Neuronal stem cell (in vitro differentiated cells): ENCODE measurements at regions not wholly inside any gene's neighbourhood (a gene's known extent, or its start where the extent isn't known, plus 50 kb on each side); places are given as distances from the start of the nearest gene placed in this dataset.

Experiments used
- DNase-seq: peaks from one replicate; pipeline ENCODE4 v3.0.0-alpha.2; 2013; ENCODE audit warnings: low spot score
- H2AFZ ChIP-seq: one replicate; pipeline ENCODE4 v1.6.1; 2013; ENCODE audit warnings: mild to moderate bottlenecking, low read length, inconsistent platforms
- H2AK5ac ChIP-seq: 2 replicates; pipeline ENCODE4 v1.6.1; 2013; ENCODE audit warnings: low read depth, mild to moderate bottlenecking, inconsistent platforms, low read length, moderate library complexity, mixed read lengths
- H2BK120ac ChIP-seq: 2 replicates; pipeline ENCODE4 v1.6.1; 2013; ENCODE audit warnings: low read depth, mild to moderate bottlenecking, inconsistent platforms, low read length, moderate library complexity, mixed read lengths
- H2BK12ac ChIP-seq: one replicate; pipeline ENCODE4 v1.6.1; 2013; ENCODE audit warnings: low read length, inconsistent platforms
- H2BK15ac ChIP-seq: 2 replicates; pipeline ENCODE4 v1.6.1; 2013; ENCODE audit warnings: mild to moderate bottlenecking, low read length, inconsistent platforms, mixed read lengths
- H2BK5ac ChIP-seq: one replicate; pipeline ENCODE4 v1.6.1; 2013; ENCODE audit warnings: inconsistent platforms, mild to moderate bottlenecking, low read length, moderate library complexity
- H3K14ac ChIP-seq: one replicate; pipeline ENCODE4 v1.6.1; 2013; ENCODE audit warnings: low read length, inconsistent platforms
- H3K18ac ChIP-seq: 2 replicates; pipeline ENCODE4 v1.6.1; 2013; ENCODE audit warnings: low read length, inconsistent platforms
- H3K23ac ChIP-seq: 2 replicates; pipeline ENCODE4 v1.6.1; 2013; ENCODE audit warnings: low read depth, mild to moderate bottlenecking, mixed read lengths, low read length, inconsistent platforms; ENCODE audit not compliant: poor library complexity
- H3K27ac ChIP-seq: replicated peaks from 3 replicates; pipeline ENCODE4 v1.5.1; 2013; ENCODE audit warnings: low read length, inconsistent platforms
- H3K27me3 ChIP-seq, 3 experiments: 2 replicates each; pipeline ENCODE4 v1.6.1; 2013; ENCODE audit warnings: low read length in 3 of 3, mild to moderate bottlenecking in 2 of 3, inconsistent platforms in 1 of 3, low read depth in 1 of 3, mixed read lengths in 1 of 3, moderate library complexity in 1 of 3; ENCODE audit not compliant: control insufficient read depth in 3 of 3, insufficient read depth in 3 of 3
- H3K36me3 ChIP-seq, 2 donors: replicated peaks in 1 of 2; 2 replicates each; pipeline ENCODE4 v1.6.1; 2013; ENCODE audit warnings: low read length in 2 of 2; ENCODE audit not compliant: control insufficient read depth in 2 of 2, insufficient read depth in 2 of 2
- H3K4ac ChIP-seq: 2 replicates; pipeline ENCODE4 v1.6.1; 2013; ENCODE audit warnings: inconsistent platforms, mild to moderate bottlenecking, low read length, moderate library complexity
- H3K4me1 ChIP-seq, 2 donors: 1 replicate in 1 of 2; 2 replicates in 1 of 2; pipeline ENCODE4 v1.6.1; 2013; ENCODE audit warnings: low read length in 2 of 2, low read depth in 1 of 2; ENCODE audit not compliant: control insufficient read depth in 2 of 2, insufficient read depth in 1 of 2
- H3K4me2 ChIP-seq: one replicate; pipeline ENCODE4 v1.6.1; 2013; ENCODE audit warnings: mild to moderate bottlenecking, low read length, inconsistent platforms; ENCODE audit not compliant: insufficient read depth, poor library complexity, severe bottlenecking
- H3K4me3 ChIP-seq, 2 donors: 2 replicates each; pipeline ENCODE4 v1.5.1; 2013; ENCODE audit warnings: low read length in 2 of 2, mild to moderate bottlenecking in 2 of 2, inconsistent platforms in 1 of 2, moderate library complexity in 1 of 2
- H3K79me1 ChIP-seq: one replicate; pipeline ENCODE4 v1.6.1; 2013; ENCODE audit warnings: low read depth, mild to moderate bottlenecking, inconsistent platforms, low read length, moderate library complexity
- H3K9ac ChIP-seq: one replicate; pipeline ENCODE4 v1.6.1; 2013; ENCODE audit warnings: mild to moderate bottlenecking, low read depth, low read length, inconsistent platforms; ENCODE audit not compliant: poor library complexity
- H3K9me3 ChIP-seq, 2 donors: replicated peaks in 1 of 2; 2 replicates each; pipeline versions ENCODE3 to v1.6.1; 2013; ENCODE audit warnings: low read length in 2 of 2, mild to moderate bottlenecking in 2 of 2, inconsistent platforms in 1 of 2, low read depth in 1 of 2, mixed read lengths in 1 of 2, moderate library complexity in 1 of 2; ENCODE audit not compliant: control insufficient read depth in 2 of 2, insufficient read depth in 1 of 2
- H4K8ac ChIP-seq: one replicate; pipeline ENCODE4 v1.6.1; 2013; ENCODE audit warnings: low read depth, mild to moderate bottlenecking, inconsistent platforms, low read length, moderate library complexity
- H4K91ac ChIP-seq: one replicate; pipeline ENCODE4 v1.6.1; 2013; ENCODE audit warnings: low read length, low read depth, mild to moderate bottlenecking, inconsistent platforms; ENCODE audit not compliant: poor library complexity
- WGBS, 2 donors: extraction: QIAGEN DNeasy Blood & Tissue Kit; methylation state at CpG; one replicate each; pipeline ENCODE4 v1.1.7; 2013; ENCODE audit warnings: missing lambda C conversion rate in 2 of 2, mixed read lengths in 1 of 2; ENCODE audit not compliant: insufficient read length in 2 of 2, insufficient replicate concordance in 1 of 2; ENCODE audit errors: extremely low coverage in 2 of 2; 5-methylcytosine and 5-hydroxymethylcytosine counted together

DNA sequence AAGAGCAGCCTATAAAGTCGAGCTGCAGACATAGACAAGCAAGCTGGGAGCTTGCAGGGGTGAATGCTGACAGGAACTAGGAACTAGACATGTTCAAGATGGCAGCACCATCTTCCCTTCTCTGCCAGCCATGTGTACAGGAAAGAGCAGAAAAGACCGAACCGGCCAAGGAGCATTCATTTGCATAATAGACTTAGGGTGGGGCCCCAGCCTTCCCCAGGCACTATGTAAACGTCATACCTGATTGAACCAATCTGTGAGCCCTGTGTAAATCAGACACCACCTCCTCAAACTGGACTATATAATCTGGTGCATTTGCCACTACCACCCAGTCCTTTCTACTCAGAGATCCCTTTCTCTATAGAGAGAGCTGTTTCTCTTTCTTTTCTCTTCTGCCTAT is 106.9 kb upstream of the FAM3C start:
- Histone ChIP-seq H3K4ac (no peak overlapping the region), H3K9me3 (peaks cover 6 to 31% of the 10 kb centered on the region in 2 donors), H2AK5ac (no peak overlapping the region), H2BK15ac (no peak overlapping the region), H2BK5ac (no peak overlapping the region), H3K27me3 (no peaks in the 10 kb centered on the region), H3K27ac (no peak overlapping the region), H4K91ac (no peak overlapping the region), H2AFZ (no peak overlapping the region), H3K4me2 (no peak overlapping the region), H3K14ac (no peak overlapping the region), H2BK120ac (no peak overlapping the region), H3K4me1 (no peaks in the 10 kb centered on the region), H3K23ac (no peak overlapping the region), H3K9ac (no peak overlapping the region), H3K79me1 (no peaks in the 10 kb centered on the region), H2BK12ac (no peak overlapping the region), H4K8ac (no peak overlapping the region), H3K36me3 (no peaks in the 10 kb centered on the region), H3K18ac (no peak overlapping the region), H3K4me3 (no peak overlapping the region)
- DNase-seq: no peak
- no CpG with 5 or more reads among the region's 4 CpGs for WGBS, 2 donors

DNA sequence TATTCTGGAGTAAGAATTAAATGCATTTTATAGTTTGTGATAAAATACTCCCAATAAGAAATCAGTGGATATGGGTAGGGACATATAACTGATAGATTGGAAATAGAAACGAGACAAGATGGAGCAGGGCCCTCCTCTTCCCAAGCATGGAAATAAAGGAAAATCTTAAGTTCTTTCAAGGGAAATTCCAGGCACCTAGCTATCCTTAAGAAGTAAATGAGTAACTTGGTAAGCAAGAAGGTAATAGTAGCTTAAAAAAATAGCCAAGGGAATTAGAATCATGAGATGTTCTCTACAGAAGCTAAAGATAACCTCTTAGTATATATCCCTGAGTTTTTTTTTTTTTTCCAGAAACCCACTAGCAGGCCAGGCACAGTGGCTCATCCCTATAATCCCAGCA is 105.5 kb upstream of the FAM3C start:
- Histone ChIP-seq H3K27ac (no peak overlapping the region), H2BK15ac (no peak overlapping the region)
- WGBS, 2 donors: no CpG with 5 or more reads among the region's 1 CpG

DNA sequence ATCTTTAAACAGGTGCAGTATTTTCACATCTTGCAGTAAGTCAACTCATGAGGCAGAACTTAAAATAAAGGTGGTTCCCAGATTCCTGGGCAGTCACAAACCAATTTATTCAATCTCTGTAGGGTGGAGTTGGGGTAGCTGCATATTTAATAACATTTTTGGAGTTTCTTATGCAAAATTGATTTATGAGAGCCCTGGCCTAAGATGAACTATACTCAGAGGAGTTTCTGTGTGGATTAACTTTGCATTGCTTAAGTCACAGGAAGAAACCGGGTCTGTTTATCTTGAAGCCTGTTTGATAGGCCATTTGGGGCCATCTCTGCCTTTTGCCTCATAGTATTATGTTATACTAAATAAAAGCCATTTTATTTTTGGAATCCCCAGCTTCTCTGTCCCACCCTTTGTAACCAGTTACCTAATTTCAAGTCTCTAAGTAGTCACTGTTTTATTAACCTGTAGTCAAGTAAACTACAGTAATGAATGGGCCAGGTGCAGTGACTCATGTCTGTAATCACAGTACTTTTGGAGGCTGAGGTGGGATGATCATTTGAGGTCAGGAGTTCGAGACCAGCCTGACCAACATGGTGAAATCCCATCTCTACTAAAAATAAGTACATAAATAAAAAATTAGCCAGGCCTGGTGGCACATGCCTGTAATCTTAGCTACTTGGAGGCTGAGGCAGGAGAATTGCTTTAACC is 104.4 kb upstream of the FAM3C start:
- H3K27me3 ChIP-seq: no peaks in the 10 kb centered on the region
- no peak overlapping the region for H4K8ac ChIP-seq
- no CpG with 5 or more reads among the region's 2 CpGs for WGBS, 2 donors
- H3K4me2 ChIP-seq: no peak overlapping the region
- no peak overlapping the region for H3K4me3 ChIP-seq
- H2AK5ac ChIP-seq: no peak overlapping the region
- H3K14ac ChIP-seq: no peak overlapping the region
- no peak overlapping the region for H3K4ac ChIP-seq
- H3K18ac ChIP-seq: no peak overlapping the region
- H3K4me1 ChIP-seq: no peaks in the 10 kb centered on the region
- peaks cover 4 to 13% of the 10 kb centered on the region in 2 donors for H3K9me3 ChIP-seq
- H3K36me3 ChIP-seq: no peaks in the 10 kb centered on the region
- H4K91ac ChIP-seq: no peak overlapping the region
- H2BK15ac ChIP-seq: no peak overlapping the region
- H3K27ac ChIP-seq: no peak overlapping the region
- H3K23ac ChIP-seq: no peak overlapping the region
- no peak overlapping the region for H2BK5ac ChIP-seq
- no peaks in the 10 kb centered on the region for H3K79me1 ChIP-seq
- no peak for DNase-seq
- H3K9ac ChIP-seq: no peak overlapping the region
- H2AFZ ChIP-seq: no peak overlapping the region
- H2BK12ac ChIP-seq: no peak overlapping the region
- H2BK120ac ChIP-seq: no peak overlapping the region

More for the DNA sequence above, 105.5 kb upstream of the FAM3C start:
- Histone ChIP-seq H3K79me1 (no peaks in the 10 kb centered on the region), H3K36me3 (no peaks in the 10 kb centered on the region), H2BK120ac (no peak overlapping the region), H3K27me3 (no peaks in the 10 kb centered on the region), H4K8ac (no peak overlapping the region), H3K4me1 (no peaks in the 10 kb centered on the region), H3K4me3 (no peak overlapping the region), H3K18ac (no peak overlapping the region), H3K23ac (no peak overlapping the region), H2AK5ac (no peak overlapping the region), H4K91ac (no peak overlapping the region), H2BK12ac (no peak overlapping the region), H2BK5ac (no peak overlapping the region), H3K4me2 (no peak overlapping the region), H3K4ac (no peak overlapping the region), H3K14ac (no peak overlapping the region), H3K9ac (no peak overlapping the region), H2AFZ (no peak overlapping the region), H3K9me3 (peaks cover 4 to 22% of the 10 kb centered on the region in 2 donors)
- DNase-seq: no peak

DNA sequence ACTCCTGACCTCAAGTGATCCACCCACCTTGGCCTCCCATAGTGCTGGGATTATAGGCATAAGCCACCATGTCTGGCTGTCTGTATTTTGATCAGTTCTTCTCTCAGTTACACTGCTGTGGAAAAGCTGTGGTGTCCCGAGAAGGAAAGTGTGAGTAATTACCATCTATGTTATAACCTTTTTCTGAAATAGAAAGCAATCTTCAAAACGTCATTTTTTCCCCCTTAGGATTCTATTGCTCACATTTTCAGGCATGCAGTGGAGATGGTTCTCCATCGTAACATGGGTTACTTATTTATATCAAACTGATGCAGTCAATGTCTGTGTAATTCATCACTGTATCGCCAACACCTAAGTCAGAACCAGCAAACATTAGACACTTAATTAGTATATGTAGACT is 103.5 kb upstream of the FAM3C start:
- Histone ChIP-seq H2BK5ac (no peak overlapping the region), H3K23ac (no peak overlapping the region), H4K91ac (no peak overlapping the region), H3K9ac (no peak overlapping the region), H3K18ac (no peak overlapping the region), H3K79me1 (no peaks in the 10 kb centered on the region), H3K36me3 (no peaks in the 10 kb centered on the region), H3K4me2 (no peak overlapping the region), H3K27me3 (no peaks in the 10 kb centered on the region), H4K8ac (no peak overlapping the region), H3K27ac (no peak overlapping the region), H2AK5ac (no peak overlapping the region), H3K4ac (no peak overlapping the region), H2BK15ac (no peak overlapping the region), H2AFZ (no peak overlapping the region), H2BK120ac (no peak overlapping the region), H2BK12ac (no peak overlapping the region), H3K9me3 (peaks cover 0 to 5% of the 10 kb centered on the region in 2 donors), H3K14ac (no peak overlapping the region), H3K4me3 (no peak overlapping the region), H3K4me1 (no peaks in the 10 kb centered on the region)
- DNase-seq: no peak
- no CpG with 5 or more reads among the region's 4 CpGs for WGBS, 2 donors
